KMS-11 (cell line): ENCODE measurements at regions not wholly inside any gene's neighbourhood (a gene's known extent, or its start where the extent isn't known, plus 50 kb on each side); places are given as distances from the start of the nearest gene placed in this dataset.

Source experiments
- H2AFZ ChIP-seq: fragments of 200-600 bp; sonication (generic); 2 replicates; pipeline ENCODE4 v1.6.1; 2016; ENCODE audit warnings: antibody characterized with exemption, mixed run types, low read depth
- H3K27ac ChIP-seq: fragments of 200-600 bp; sonication (generic); 2 replicates; pipeline ENCODE4 v1.6.1; 2016; ENCODE audit warnings: mild to moderate bottlenecking, mixed run types
- H3K27me3 ChIP-seq: fragments of 200-600 bp; sonication (generic); 2 replicates; pipeline ENCODE4 v1.6.1; 2017; ENCODE audit warnings: mild to moderate bottlenecking, low read depth, mixed run types, moderate library complexity; ENCODE audit not compliant: insufficient read depth
- H3K36me3 ChIP-seq: fragments of 200-600 bp; sonication (generic); 2 replicates; pipeline ENCODE4 v1.6.1; 2017; ENCODE audit warnings: mild to moderate bottlenecking, mixed run types; ENCODE audit not compliant: insufficient read depth
- H3K4me1 ChIP-seq: fragments of 200-600 bp; sonication (generic); 2 replicates; pipeline ENCODE4 v1.6.1; 2016; ENCODE audit warnings: mild to moderate bottlenecking, low read depth, mixed run types; ENCODE audit not compliant: poor library complexity, severe bottlenecking
- H3K4me2 ChIP-seq: fragments of 200-600 bp; sonication (generic); 2 replicates; pipeline ENCODE4 v1.7.0; 2016; ENCODE audit warnings: mild to moderate bottlenecking, mixed run types
- H3K4me3 ChIP-seq: fragments of 200-600 bp; sonication (generic); IDR thresholded peaks from 2 replicates; pipeline ENCODE4 v1.6.1; 2017; ENCODE audit warnings: low read depth, low read length, mixed read lengths; ENCODE audit not compliant: insufficient read depth
- H3K79me2 ChIP-seq: fragments of 200-600 bp; sonication (generic); 2 replicates; pipeline ENCODE4 v1.6.1; 2016; ENCODE audit warnings: low read depth, mixed run types; ENCODE audit not compliant: insufficient read depth
- H3K9ac ChIP-seq: fragments of 200-600 bp; sonication (generic); 2 replicates; pipeline ENCODE4 v1.6.1; 2016; ENCODE audit warnings: mild to moderate bottlenecking, mixed run types
- H4K20me1 ChIP-seq: fragments of 200-600 bp; sonication (generic); 2 replicates; pipeline ENCODE4 v1.6.1; 2016; ENCODE audit warnings: mild to moderate bottlenecking, mixed run types; ENCODE audit not compliant: insufficient read depth
- CTCF ChIP-seq: fragments of 200-600 bp; sonication (generic); conservative IDR thresholded peaks from 2 replicates; pipeline ENCODE4 v1.6.1; 2017; ENCODE audit warnings: low read depth, mild to moderate bottlenecking, antibody characterized with exemption, low read length, moderate library complexity, mixed read lengths

- no peak overlapping the region for H3K4me3 ChIP-seq
- no peaks in the 10 kb centered on the region for H3K36me3 ChIP-seq
- no peaks in the 10 kb centered on the region for H3K79me2 ChIP-seq
- no peaks in the 10 kb centered on the region for H3K4me1 ChIP-seq
- no peak overlapping the region for H3K27ac ChIP-seq
- H4K20me1 ChIP-seq: no peaks in the 10 kb centered on the region
- TF ChIP-seq CTCF: no peak
- no peak overlapping the region for H3K4me2 ChIP-seq
- H2AFZ ChIP-seq: no peak overlapping the region
- no peak overlapping the region for H3K9ac ChIP-seq
- no peaks in the 10 kb centered on the region for H3K27me3 ChIP-seq
Observed at GRCh38 chr1:79326875-79327274, 320.3 kb upstream of the ADGRL4 start.

- H4K20me1 ChIP-seq: no peaks in the 10 kb centered on the region
- no peak overlapping the region for H3K4me3 ChIP-seq
- H3K36me3 ChIP-seq: no peaks in the 10 kb centered on the region
- no peak overlapping the region for H2AFZ ChIP-seq
- no peaks in the 10 kb centered on the region for H3K27me3 ChIP-seq
- H3K79me2 ChIP-seq: no peaks in the 10 kb centered on the region
- H3K4me1 ChIP-seq: no peaks in the 10 kb centered on the region
- no peak overlapping the region for H3K9ac ChIP-seq
- no peak overlapping the region for H3K27ac ChIP-seq
- no peak overlapping the region for H3K4me2 ChIP-seq
- no peak for TF ChIP-seq CTCF
Observed at GRCh38 chr1:79325705-79326104, 319.2 kb upstream of the ADGRL4 start.

GRCh38 chr1:79325126-79325525 is 318.6 kb upstream of the ADGRL4 start:
- H3K4me1 ChIP-seq: no peaks in the 10 kb centered on the region
- H3K36me3 ChIP-seq: no peaks in the 10 kb centered on the region
- no peak overlapping the region for H3K9ac ChIP-seq
- no peaks in the 10 kb centered on the region for H3K27me3 ChIP-seq
- no peak overlapping the region for H3K4me3 ChIP-seq
- H3K4me2 ChIP-seq: no peak overlapping the region
- H3K79me2 ChIP-seq: no peaks in the 10 kb centered on the region
- TF ChIP-seq CTCF: no peak
- H4K20me1 ChIP-seq: no peaks in the 10 kb centered on the region
- no peak overlapping the region for H3K27ac ChIP-seq
- no peak overlapping the region for H2AFZ ChIP-seq

GRCh38 chr1:79323239-79324025 is 316.9 kb upstream of the ADGRL4 start:
- no peaks in the 10 kb centered on the region for H3K27me3 ChIP-seq
- H4K20me1 ChIP-seq: no peaks in the 10 kb centered on the region
- H2AFZ ChIP-seq: no peak overlapping the region
- H3K27ac ChIP-seq: no peak overlapping the region
- no peak for TF ChIP-seq CTCF
- H3K4me2 ChIP-seq: no peak overlapping the region
- H3K79me2 ChIP-seq: no peaks in the 10 kb centered on the region
- no peak overlapping the region for H3K9ac ChIP-seq
- no peaks in the 10 kb centered on the region for H3K36me3 ChIP-seq
- H3K4me3 ChIP-seq: no peak overlapping the region
- H3K4me1 ChIP-seq: no peaks in the 10 kb centered on the region
